H1 (cell line): ENCODE measurements at regions not wholly inside any gene's neighbourhood (a gene's known extent, or its start where the extent isn't known, plus 50 kb on each side); places are given as distances from the start of the nearest gene placed in this dataset.

ENCODE experiments used
- BACH1 ChIP-seq: IDR thresholded peaks from 2 replicates; pipeline ENCODE4 v1.6.1; 2012; ENCODE audit warnings: low read length, improper control_type of control experiment
- CTCF ChIP-seq, 3 experiments: IDR thresholded peaks; 1 replicate in 2 of 3; 2 replicates in 1 of 3; pipeline versions ENCODE4 v1.5.1 to v1.6.1; 2011; ENCODE audit warnings: low read length in 3 of 3, mild to moderate bottlenecking in 3 of 3, inconsistent platforms in 2 of 3, low read depth in 1 of 3, moderate library complexity in 1 of 3; ENCODE audit not compliant: insufficient read depth in 1 of 3; ENCODE audit errors: control extremely low read depth in 1 of 3

- TF ChIP-seq CTCF (IDR thresholded peaks at IDR 0.05; ENCODE audit: control extremely low read depth in 1 of 3, insufficient read depth in 1 of 3, low read depth in 1 of 3, low read length in 3 of 3), result no peak
- no peak for TF ChIP-seq BACH1
These were observed 115.9 kb upstream of the FRMD1 start (continued) for GRCh38 chr6:168194732-168195567.
